ENCODE measurements at regions not wholly inside any gene's neighbourhood (a gene's known extent, or its start where the extent isn't known, plus 50 kb on each side); places are given as distances from the start of the nearest gene placed in this dataset.

GRCh38 chr6:99768166-99768565 is 161.5 kb downstream of the PRDM13 start:
- no peak for TF ChIP-seq POLR2A (IDR thresholded peaks at IDR 0.05; ENCODE audit: low read length)
- no peak for TF ChIP-seq GATA1 (IDR thresholded peaks at IDR 0.05; ENCODE audit: low read depth, low read length)
